ENCODE measurements at regions not wholly inside any gene's neighbourhood (a gene's known extent, or its start where the extent isn't known, plus 50 kb on each side); places are given as distances from the start of the nearest gene placed in this dataset.

DNA sequence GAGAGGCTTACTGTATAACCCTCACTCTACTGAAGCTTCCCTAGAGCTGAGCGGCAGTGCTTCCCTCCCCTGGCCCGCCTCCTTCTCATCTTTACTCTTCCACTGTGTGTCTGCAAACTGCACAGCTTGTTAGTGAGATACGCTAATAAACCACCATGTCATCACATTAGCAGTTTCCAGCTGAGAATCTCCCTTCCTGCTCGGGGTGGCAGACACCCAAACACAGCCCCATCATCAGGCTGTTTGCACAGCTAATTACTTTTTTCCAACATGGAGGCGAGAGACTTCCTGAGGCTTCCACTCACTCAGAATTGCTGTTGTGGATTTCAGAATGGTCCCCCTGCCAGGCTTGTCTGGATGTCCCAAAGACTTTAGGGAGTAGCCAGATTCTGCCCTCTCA lies 444.9 kb upstream of the SULF2 start:
- TF ChIP-seq, protein P1, sequence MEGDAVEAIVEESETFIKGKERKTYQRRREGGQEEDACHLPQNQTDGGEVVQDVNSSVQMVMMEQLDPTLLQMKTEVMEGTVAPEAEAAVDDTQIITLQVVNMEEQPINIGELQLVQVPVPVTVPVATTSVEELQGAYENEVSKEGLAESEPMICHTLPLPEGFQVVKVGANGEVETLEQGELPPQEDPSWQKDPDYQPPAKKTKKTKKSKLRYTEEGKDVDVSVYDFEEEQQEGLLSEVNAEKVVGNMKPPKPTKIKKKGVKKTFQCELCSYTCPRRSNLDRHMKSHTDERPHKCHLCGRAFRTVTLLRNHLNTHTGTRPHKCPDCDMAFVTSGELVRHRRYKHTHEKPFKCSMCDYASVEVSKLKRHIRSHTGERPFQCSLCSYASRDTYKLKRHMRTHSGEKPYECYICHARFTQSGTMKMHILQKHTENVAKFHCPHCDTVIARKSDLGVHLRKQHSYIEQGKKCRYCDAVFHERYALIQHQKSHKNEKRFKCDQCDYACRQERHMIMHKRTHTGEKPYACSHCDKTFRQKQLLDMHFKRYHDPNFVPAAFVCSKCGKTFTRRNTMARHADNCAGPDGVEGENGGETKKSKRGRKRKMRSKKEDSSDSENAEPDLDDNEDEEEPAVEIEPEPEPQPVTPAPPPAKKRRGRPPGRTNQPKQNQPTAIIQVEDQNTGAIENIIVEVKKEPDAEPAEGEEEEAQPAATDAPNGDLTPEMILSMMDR (conservative IDR thresholded peaks at IDR 0.05): no peak
- no peak for TF ChIP-seq EZH2 (IDR thresholded peaks at IDR 0.05; ENCODE audit: low read depth)
